Parathyroid adenoma (tissue), 2 donors: ENCODE measurements at regions not wholly inside any gene's neighbourhood (a gene's known extent, or its start where the extent isn't known, plus 50 kb on each side); places are given as distances from the start of the nearest gene placed in this dataset.

Experiments used
- H2AFZ ChIP-seq: fragments of 300-600 bp; sonication (generic); one replicate; pipeline ENCODE4 v1.7.0; 2017; ENCODE audit warnings: antibody characterized with exemption, mild to moderate bottlenecking
- H3K27ac ChIP-seq: fragments of 300-600 bp; sonication (generic); one replicate; pipeline ENCODE4 v1.7.0; 2017
- H3K27me3 ChIP-seq: fragments of 300-600 bp; sonication (generic); one replicate; pipeline ENCODE4 v1.7.0; 2017; ENCODE audit warnings: low read length; ENCODE audit not compliant: control insufficient read depth, insufficient read depth
- H3K36me3 ChIP-seq: fragments of 300-600 bp; sonication (generic); one replicate; pipeline ENCODE4 v1.7.0; 2017; ENCODE audit warnings: low read length; ENCODE audit not compliant: control insufficient read depth, insufficient read depth
- H3K4me1 ChIP-seq: fragments of 300-600 bp; sonication (generic); one replicate; pipeline ENCODE4 v1.7.0; 2017; ENCODE audit warnings: control low read depth
- H3K4me2 ChIP-seq: fragments of 300-600 bp; sonication (generic); one replicate; pipeline ENCODE4 v1.7.0; 2017; ENCODE audit warnings: low read length
- H3K4me3 ChIP-seq: fragments of 300-600 bp; sonication (generic); one replicate; pipeline ENCODE4 v1.7.0; 2017; ENCODE audit warnings: low read depth, low read length
- H3K79me2 ChIP-seq: fragments of 300-600 bp; sonication (generic); one replicate; pipeline ENCODE4 v1.7.0; 2017; ENCODE audit warnings: control low read depth
- H3K9ac ChIP-seq: fragments of 300-600 bp; sonication (generic); one replicate; pipeline ENCODE4 v1.7.0; 2017; ENCODE audit warnings: mild to moderate bottlenecking
- H3K9me3 ChIP-seq: fragments of 300-600 bp; sonication (generic); one replicate; pipeline ENCODE4 v1.7.0; 2017; ENCODE audit warnings: low read length; ENCODE audit not compliant: control insufficient read depth
- TF ChIP-seq, protein P1 (sequence below): fragments of 300-600 bp; sonication (generic); IDR thresholded peaks from one replicate; pipeline ENCODE4 v1.7.0; 2017; ENCODE audit warnings: antibody characterized with exemption, mild to moderate bottlenecking
- donor health status: primary hyperparathyroidism.

DNA sequence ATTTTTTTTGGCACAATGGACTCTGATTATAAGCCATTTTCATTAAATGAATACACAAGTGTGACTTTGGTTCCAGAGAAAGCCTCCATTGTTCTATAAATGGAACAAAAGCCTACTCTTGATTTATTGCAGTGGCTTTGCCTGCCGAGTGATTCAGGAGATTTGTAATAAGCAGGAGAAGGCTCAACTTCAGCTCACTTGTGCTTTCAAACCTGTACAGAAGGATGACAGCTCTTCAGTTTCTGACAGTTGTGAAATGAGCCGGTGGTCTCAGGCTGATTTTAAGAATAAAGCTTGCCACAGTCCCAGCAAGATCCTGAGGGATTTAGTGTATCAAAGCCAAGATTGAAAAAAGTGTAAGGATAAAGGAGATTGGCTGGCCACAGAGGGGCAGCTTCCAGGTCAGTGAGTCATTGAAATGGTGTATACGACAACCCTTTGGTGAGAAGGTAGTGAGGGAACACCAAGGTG lies 438.8 kb upstream of the TGFBR2 start:
- H3K79me2 ChIP-seq = no peaks in the 10 kb centered on the region
- no peaks in the 10 kb centered on the region for H3K4me1 ChIP-seq
- H2AFZ ChIP-seq = no peak overlapping the region
- no peaks in the 10 kb centered on the region for H3K9me3 ChIP-seq
- no peaks in the 10 kb centered on the region for H3K27me3 ChIP-seq
- TF ChIP-seq, protein P1, sequence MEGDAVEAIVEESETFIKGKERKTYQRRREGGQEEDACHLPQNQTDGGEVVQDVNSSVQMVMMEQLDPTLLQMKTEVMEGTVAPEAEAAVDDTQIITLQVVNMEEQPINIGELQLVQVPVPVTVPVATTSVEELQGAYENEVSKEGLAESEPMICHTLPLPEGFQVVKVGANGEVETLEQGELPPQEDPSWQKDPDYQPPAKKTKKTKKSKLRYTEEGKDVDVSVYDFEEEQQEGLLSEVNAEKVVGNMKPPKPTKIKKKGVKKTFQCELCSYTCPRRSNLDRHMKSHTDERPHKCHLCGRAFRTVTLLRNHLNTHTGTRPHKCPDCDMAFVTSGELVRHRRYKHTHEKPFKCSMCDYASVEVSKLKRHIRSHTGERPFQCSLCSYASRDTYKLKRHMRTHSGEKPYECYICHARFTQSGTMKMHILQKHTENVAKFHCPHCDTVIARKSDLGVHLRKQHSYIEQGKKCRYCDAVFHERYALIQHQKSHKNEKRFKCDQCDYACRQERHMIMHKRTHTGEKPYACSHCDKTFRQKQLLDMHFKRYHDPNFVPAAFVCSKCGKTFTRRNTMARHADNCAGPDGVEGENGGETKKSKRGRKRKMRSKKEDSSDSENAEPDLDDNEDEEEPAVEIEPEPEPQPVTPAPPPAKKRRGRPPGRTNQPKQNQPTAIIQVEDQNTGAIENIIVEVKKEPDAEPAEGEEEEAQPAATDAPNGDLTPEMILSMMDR = no peak
- H3K4me3 ChIP-seq = no peak overlapping the region
- H3K9ac ChIP-seq = no peak overlapping the region
- H3K4me2 ChIP-seq = no peak overlapping the region
- no peak overlapping the region for H3K27ac ChIP-seq
- H3K36me3 ChIP-seq = no peaks in the 10 kb centered on the region

GRCh38 chr3:30169487-30169886 lies 436.9 kb upstream of the TGFBR2 start:
- Histone ChIP-seq H3K9ac (no peak overlapping the region), H3K4me1 (no peaks in the 10 kb centered on the region), H3K27ac (no peak overlapping the region), H3K4me3 (no peak overlapping the region), H3K27me3 (no peaks in the 10 kb centered on the region), H2AFZ (no peak overlapping the region), H3K79me2 (no peaks in the 10 kb centered on the region), H3K4me2 (no peak overlapping the region), H3K36me3 (no peaks in the 10 kb centered on the region), H3K9me3 (no peaks in the 10 kb centered on the region)
- TF ChIP-seq, protein P1 = no peak

GRCh38 chr3:30170681-30171438 lies 435.5 kb upstream of the TGFBR2 start:
- Histone ChIP-seq H3K79me2 (no peaks in the 10 kb centered on the region), H3K4me3 (no peak overlapping the region), H3K9me3 (no peaks in the 10 kb centered on the region), H3K36me3 (no peaks in the 10 kb centered on the region), H3K4me2 (no peak overlapping the region), H3K9ac (no peak overlapping the region), H2AFZ (no peak overlapping the region), H3K4me1 (no peaks in the 10 kb centered on the region), H3K27ac (no peak overlapping the region), H3K27me3 (no peaks in the 10 kb centered on the region)
- TF ChIP-seq, protein P1 = no peak

DNA sequence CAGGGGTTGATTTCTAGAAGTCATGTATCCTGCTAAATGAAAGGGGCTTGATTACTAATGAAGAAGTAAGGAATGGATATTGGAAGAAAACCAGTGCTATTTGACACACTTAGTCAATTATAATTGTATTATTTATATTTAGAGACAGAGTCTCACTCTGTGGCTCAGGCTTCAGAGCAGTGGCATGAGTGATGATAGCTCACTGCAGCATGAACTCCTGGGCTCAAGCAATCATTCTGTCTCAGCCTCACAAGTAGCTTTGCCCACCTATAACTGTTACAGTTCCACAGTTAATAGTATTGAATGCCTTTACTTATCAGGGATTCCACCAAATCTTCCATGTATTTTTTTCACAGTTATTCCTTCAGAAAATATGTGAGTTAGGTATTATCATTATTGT lies 432.0 kb upstream of the TGFBR2 start:
- Histone ChIP-seq H3K4me2 (no peak overlapping the region), H3K9ac (no peak overlapping the region), H3K9me3 (no peaks in the 10 kb centered on the region), H2AFZ (no peak overlapping the region), H3K27ac (no peak overlapping the region), H3K4me3 (no peak overlapping the region), H3K27me3 (no peaks in the 10 kb centered on the region), H3K36me3 (no peaks in the 10 kb centered on the region), H3K4me1 (no peaks in the 10 kb centered on the region), H3K79me2 (no peaks in the 10 kb centered on the region)
- TF ChIP-seq, protein P1 = no peak
